ENCODE measurements at regions not wholly inside any gene's neighbourhood (a gene's known extent, or its start where the extent isn't known, plus 50 kb on each side); places are given as distances from the start of the nearest gene placed in this dataset.
"Not testable (repeated sequence)": the region's sequence is repeated elsewhere in the genome, so short reads cannot be mapped to it uniquely, and the experiment has no call there.

DNA sequence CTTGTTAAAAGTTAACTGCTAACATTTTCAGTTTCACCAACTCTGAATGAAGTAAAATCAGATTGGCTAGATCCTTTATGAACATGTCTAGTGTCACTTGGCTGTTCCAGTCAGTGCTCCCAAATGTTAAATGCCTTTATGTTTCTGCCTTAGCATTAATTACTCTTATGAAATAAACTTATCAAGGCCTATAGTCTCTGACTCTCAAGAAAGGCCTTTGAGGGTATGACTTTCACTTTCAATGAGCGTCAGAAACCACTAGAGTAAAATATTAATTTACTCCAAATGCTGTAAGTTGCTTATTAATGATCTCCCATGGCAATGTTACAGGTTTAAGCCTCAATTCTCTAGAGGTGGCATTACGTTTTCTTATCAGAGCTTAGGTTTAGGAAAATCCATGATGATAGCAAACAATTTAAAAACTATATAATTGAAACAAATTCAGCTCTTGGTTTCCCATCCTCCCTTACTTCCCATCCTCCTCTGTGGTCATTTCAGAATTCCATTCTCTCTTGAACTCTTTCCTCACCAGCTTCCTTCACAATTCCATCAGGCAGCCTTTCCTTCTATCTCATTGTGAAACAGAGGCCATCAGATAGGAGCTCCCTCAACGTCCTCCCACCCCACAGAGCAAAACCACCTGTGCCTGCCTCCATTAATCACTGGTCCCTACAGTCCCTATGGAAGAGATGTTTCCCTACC, 108.6 kb upstream of the COP1 start:
- no peak overlapping the region for H3K4me3 Mint-ChIP-seq
- H3K27ac Mint-ChIP-seq: no peak overlapping the region
- no peaks in the 10 kb centered on the region for H3K27me3 Mint-ChIP-seq (ENCODE audit: low read depth)
- no peaks in the 10 kb centered on the region for H3K4me1 Mint-ChIP-seq (ENCODE audit: low read depth)
- H3K9me3 Mint-ChIP-seq: peaks cover 4% of the 10 kb centered on the region
- no peaks in the 10 kb centered on the region for H3K36me3 Mint-ChIP-seq (ENCODE audit: low read depth)
- DNase-seq (ENCODE audit: low spot score): no peak

DNA sequence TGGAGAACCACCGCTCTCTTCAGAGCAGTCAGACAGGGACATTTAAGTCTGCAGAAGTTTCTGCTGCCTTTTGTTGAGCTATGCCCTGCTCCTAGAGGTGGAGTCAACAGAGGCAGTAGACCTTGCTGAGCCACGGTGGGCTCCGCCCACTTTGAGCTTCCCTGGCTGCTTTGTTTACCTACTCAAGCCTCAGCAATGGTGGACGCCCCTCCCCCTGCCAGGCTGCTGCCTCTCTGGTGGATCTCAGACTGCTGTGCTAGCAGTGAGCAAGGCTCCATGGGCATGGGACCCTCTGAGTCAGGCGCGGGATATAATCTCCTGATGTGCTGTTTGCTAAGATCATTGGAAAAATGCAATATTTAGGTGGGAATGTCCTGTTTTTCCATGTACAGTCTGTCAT, 89.5 kb upstream of the COP1 start:
- not testable (repeated sequence) for H3K4me1 Mint-ChIP-seq (ENCODE audit: low read depth); H3K27me3 Mint-ChIP-seq (ENCODE audit: low read depth); H3K27ac Mint-ChIP-seq; H3K4me3 Mint-ChIP-seq; H3K36me3 Mint-ChIP-seq (ENCODE audit: low read depth); DNase-seq (ENCODE audit: low spot score)
- H3K9me3 Mint-ChIP-seq: peaks cover 11% of the 10 kb centered on the region

GRCh38 chr1:176285996-176286395, 78.9 kb upstream of the COP1 start:
- Mint-ChIP-seq H3K27ac (no peak overlapping the region), H3K9me3 (peaks cover 18% of the 10 kb centered on the region), H3K4me3 (no peak overlapping the region), H3K27me3 (ENCODE audit: low read depth) (no peaks in the 10 kb centered on the region), H3K36me3 (ENCODE audit: low read depth) (no peaks in the 10 kb centered on the region), H3K4me1 (ENCODE audit: low read depth) (no peaks in the 10 kb centered on the region)
- DNase-seq (ENCODE audit: low spot score): no peak

DNA sequence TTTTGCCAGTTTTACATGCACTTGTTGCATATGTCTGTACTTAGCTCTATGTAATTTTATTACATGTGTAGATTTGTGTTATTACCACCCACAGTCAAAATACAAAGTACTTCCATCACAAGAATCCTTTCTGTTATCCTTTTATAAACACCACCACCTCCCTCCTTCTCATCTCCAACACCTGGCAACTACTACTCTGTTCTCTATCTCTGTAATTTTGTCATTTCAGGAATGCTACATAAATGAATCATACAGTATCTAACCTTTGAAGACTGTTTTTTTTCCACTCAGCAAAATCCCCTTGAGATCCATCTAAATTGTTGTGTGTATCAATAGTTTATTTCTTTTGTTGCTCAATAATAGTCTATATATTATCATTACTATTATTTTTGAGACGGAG, 64.5 kb upstream of the COP1 start:
- no peak for DNase-seq (ENCODE audit: low spot score)
- H3K9me3 Mint-ChIP-seq: no peaks in the 10 kb centered on the region
- no peaks in the 10 kb centered on the region for H3K27me3 Mint-ChIP-seq (ENCODE audit: low read depth)
- no peaks in the 10 kb centered on the region for H3K4me1 Mint-ChIP-seq (ENCODE audit: low read depth)
- no peak overlapping the region for H3K4me3 Mint-ChIP-seq
- no peaks in the 10 kb centered on the region for H3K36me3 Mint-ChIP-seq (ENCODE audit: low read depth)
- H3K27ac Mint-ChIP-seq: no peak overlapping the region
